Loucy (cell line): ENCODE measurements at regions not wholly inside any gene's neighbourhood (a gene's known extent, or its start where the extent isn't known, plus 50 kb on each side); places are given as distances from the start of the nearest gene placed in this dataset.

ENCODE experiments used
- CTCF ChIP-seq: fragments of 200-600 bp; sonication (generic); conservative IDR thresholded peaks from 2 replicates; pipeline ENCODE4 v1.5.1; 2014; ENCODE audit warnings: mild to moderate bottlenecking, antibody characterized with exemption, low read length
- EZH2phosphoT487 ChIP-seq: fragments of 200-600 bp; IDR thresholded peaks from 2 replicates; pipeline ENCODE4 v1.6.1; 2018; ENCODE audit warnings: antibody characterized with exemption, mild to moderate bottlenecking, moderate library complexity, borderline replicate concordance

GRCh38 chr9:110142868-110143481, 65.0 kb downstream of the C9orf152 start:
- peak; percentile 63 for TF ChIP-seq CTCF
- no peak for TF ChIP-seq EZH2phosphoT487
